Hematopoietic multipotent progenitor cell treated with erythropoietin and hydrocortisone succinate and interleukin-3 and kit ligand, for 6 days (in vitro differentiated cells): ENCODE measurements at regions not wholly inside any gene's neighbourhood (a gene's known extent, or its start where the extent isn't known, plus 50 kb on each side); places are given as distances from the start of the nearest gene placed in this dataset.

Source experiments
- DNase-seq: peaks from one replicate; pipeline ENCODE4 v3.0.0-alpha.2; 2015

- no peak for DNase-seq
Observed at GRCh38 chr1:216953495-216953894, 230.3 kb upstream of the ESRRG start.

GRCh38 chr1:216952864-216953263 is 229.6 kb upstream of the ESRRG start:
- no peak for DNase-seq

DNA sequence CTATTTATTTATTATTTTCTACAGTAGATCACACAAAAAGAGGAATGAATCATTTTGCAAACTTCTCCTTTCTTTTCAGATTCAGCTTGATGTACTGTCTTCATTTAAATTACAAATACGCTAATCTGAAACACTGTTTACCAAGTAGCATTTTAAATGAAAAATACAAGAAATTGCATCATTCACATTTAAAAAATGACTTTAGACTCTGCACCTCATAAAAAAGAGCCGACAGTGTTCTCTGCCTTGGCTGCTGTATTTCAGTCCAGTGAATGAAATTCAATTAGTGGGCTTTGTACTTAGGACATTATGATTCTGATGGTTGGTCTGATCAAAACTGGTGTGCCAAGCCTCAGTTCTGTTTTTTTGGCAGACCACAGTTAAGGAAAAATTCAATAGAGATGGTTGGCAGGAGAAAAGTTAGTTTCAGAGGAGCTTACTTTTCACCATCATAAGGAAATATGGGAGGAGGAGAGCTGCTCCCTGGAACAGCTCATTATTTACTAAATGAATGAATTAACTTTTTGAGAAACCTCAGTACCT is 222.4 kb upstream of the ESRRG start:
- no peak for DNase-seq

GRCh38 chr1:216944864-216945510 is 221.8 kb upstream of the ESRRG start:
- DNase-seq: no peak

- no peak for DNase-seq
Observed at GRCh38 chr1:216937491-216937890, 214.3 kb upstream of the ESRRG start.

GRCh38 chr1:216936779-216937178 is 213.6 kb upstream of the ESRRG start:
- DNase-seq: no peak

DNA sequence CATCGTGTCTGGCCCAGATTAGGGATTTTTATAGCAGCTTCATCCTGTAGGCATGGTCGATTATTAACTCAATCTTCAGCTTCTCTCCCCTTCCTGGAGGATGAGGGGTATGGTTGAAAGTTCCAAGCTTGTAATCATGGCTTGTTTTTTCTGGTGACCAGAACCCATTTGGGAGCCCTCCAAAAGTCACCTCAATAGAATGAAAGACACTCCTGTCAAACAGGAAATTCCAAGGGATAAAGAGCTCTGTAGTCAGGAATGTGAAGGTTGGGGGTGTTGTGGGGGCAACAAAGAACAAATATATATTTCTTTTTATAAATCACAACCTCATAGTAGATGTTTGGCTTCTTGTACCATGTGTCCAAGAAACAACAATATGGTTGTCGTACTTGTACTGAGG is 212.7 kb upstream of the ESRRG start:
- DNase-seq: no peak

GRCh38 chr1:216932424-216932823 is 209.2 kb upstream of the ESRRG start:
- DNase-seq: no peak

GRCh38 chr1:216929870-216930582 is 206.8 kb upstream of the ESRRG start:
- DNase-seq: no peak

DNA sequence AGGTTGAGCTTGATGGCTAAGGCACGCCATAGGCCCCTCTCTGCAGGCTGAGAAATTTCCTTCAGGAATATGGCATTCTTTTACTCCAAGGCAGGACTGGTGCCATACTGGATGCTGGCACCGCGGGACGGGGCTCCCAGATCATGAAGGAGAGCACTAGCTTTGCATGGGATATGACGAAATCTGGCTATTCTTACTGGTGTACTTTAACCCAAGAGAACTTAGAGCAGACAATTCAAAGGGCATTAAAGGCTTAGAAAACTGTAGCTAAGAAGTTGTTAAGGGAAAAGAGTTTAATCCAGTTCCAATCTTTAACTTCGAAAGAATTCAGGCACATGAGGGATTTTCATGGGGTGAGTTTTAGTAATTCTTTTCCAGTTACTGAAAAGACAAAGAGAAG is 204.4 kb upstream of the ESRRG start:
- no peak for DNase-seq

DNA sequence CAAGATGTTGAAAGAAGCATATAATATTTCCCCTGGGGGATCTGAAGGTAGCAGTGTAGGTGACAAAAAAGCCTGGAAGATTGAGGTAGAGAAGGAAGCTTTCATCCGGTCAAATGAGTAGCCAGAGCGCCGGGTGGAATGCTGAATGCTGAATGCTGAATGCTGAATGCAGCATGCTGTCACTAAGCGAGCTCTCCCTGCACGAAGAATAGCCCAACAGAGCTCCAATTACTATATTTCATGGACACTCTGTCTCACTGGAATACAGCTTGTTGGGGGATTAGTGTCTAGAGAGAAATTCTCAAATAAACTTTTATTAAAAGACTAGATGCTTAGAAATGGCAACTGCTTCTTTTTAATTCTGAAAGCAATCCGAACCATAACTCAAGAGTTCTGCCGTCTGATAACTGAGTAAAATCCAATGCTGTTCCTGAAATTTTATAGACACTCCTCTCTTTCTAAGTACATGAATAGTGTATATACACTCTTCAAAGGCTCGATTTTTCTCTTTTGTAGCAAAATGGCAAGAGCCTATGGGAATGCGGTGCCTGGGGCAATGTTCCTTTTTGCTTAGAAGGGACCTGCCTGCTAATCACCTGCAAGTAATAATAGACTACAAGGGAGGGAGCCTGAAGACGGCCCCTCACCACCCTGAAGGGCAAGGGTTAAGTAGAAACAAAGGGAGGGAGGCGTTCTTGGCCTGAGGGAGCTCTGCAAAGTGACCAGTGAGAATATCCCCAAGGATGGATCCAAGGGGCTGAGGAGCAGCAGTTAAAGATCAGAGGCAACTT is 203.7 kb upstream of the ESRRG start:
- no peak for DNase-seq

DNA sequence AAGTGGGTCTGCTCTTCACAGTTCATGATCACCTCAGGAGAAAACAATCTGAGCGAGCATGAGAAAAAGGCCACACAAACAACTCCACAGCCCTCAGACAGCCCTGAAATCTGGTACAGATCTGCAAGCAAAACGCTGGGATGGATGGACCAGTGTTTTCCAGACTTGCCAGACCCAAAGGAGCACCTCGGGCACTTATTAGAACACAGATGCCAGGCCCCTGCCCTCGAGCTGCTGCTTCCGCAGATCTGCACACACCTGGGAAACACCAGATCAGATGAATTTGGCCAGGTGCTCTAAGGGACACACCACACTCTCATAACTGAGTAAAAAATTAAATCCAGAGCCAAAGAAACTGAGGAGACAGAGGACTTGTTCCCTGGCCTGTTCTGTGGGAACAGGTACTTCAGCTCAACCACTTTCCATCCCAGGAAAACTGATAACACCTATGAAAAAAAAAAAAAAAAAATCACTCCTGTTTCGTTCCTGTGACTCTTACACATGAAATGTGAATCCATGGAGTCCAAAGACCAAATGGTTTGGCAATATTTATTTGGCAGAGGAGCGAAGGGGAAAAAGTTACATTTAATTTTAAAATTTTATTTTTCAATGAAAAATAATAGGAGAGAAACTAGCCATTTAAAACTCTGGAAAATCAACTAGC is 202.9 kb upstream of the ESRRG start:
- DNase-seq: no peak

GRCh38 chr1:216924732-216925131 is 201.5 kb upstream of the ESRRG start:
- no peak for DNase-seq

DNA sequence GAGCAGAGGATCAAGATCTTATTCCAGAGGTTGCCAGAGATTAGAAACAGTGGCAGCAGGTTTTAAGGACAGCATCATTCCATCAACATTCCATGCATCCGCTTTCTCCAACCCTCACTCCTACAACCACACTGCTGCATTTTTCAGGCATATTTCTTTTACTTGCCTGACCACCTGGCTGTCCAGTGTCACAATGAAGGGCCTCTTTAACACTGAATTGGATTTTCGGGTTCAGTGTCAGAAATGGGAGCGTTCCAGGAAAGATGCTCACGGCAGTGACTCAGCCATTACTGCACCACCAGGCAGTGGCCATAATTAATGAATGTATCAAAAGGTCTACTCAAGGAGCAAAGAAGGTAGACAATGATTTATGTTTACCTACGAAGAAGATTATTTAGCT is 200.4 kb upstream of the ESRRG start:
- no peak for DNase-seq

- DNase-seq: no peak
Observed at GRCh38 chr1:216922406-216922805, 199.2 kb upstream of the ESRRG start.

DNA sequence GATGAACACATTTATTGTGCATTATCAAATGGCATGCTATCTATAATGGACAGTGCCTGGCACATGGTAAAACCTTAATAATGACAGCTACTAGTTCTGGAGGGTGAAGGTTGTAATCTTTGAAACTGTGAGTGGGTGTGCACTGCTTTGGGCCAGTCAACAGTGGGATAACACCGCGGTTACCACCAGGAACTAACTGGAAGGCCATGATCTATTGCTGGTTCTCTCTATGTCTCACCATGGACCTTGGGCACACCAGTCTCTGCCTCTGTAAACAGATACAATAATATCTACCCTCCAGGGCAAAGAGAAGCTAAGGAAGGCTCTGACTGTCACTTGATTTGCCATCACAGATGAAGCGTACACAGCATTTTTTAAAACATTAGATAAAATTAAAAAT is 198.6 kb upstream of the ESRRG start:
- DNase-seq: no peak

- DNase-seq: no peak
Observed at GRCh38 chr1:216919060-216919970, 196.1 kb upstream of the ESRRG start.

- DNase-seq: no peak
Observed at GRCh38 chr1:216916890-216917438, 193.7 kb upstream of the ESRRG start.

DNA sequence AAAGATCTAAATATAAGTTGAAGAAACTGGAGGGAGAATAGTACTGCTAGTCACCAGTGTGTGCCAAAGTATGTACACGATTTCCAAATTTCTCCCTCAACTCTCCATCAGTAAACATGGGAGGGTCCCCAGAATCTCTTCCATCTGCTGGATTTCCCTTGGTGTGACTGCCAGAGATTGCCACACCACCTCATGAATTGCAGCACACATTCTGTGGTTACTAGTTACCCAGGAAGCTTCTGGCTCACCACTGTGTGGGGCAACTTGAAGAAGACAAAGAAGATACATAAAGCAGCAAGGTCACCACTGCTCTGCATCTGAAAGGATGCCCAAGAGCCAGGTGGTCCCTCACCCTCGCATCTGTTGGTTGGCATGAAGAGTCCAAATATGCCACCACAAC is 191.7 kb upstream of the ESRRG start:
- no peak for DNase-seq

GRCh38 chr1:216913976-216914375 is 190.7 kb upstream of the ESRRG start:
- no peak for DNase-seq

- DNase-seq: no peak
Observed at GRCh38 chr1:216910081-216910840, 187.0 kb upstream of the ESRRG start.
